NCI-H510A (cell line): ENCODE measurements at regions not wholly inside any gene's neighbourhood (a gene's known extent, or its start where the extent isn't known, plus 50 kb on each side); places are given as distances from the start of the nearest gene placed in this dataset.
"Not testable (repeated sequence)": the region's sequence is repeated elsewhere in the genome, so short reads cannot be mapped to it uniquely, and the experiment has no call there.

Experiments used
- DNase-seq: peaks from one replicate; lab custom pipeline; 2025; lab: John Stamatoyannopoulos, UW

DNA sequence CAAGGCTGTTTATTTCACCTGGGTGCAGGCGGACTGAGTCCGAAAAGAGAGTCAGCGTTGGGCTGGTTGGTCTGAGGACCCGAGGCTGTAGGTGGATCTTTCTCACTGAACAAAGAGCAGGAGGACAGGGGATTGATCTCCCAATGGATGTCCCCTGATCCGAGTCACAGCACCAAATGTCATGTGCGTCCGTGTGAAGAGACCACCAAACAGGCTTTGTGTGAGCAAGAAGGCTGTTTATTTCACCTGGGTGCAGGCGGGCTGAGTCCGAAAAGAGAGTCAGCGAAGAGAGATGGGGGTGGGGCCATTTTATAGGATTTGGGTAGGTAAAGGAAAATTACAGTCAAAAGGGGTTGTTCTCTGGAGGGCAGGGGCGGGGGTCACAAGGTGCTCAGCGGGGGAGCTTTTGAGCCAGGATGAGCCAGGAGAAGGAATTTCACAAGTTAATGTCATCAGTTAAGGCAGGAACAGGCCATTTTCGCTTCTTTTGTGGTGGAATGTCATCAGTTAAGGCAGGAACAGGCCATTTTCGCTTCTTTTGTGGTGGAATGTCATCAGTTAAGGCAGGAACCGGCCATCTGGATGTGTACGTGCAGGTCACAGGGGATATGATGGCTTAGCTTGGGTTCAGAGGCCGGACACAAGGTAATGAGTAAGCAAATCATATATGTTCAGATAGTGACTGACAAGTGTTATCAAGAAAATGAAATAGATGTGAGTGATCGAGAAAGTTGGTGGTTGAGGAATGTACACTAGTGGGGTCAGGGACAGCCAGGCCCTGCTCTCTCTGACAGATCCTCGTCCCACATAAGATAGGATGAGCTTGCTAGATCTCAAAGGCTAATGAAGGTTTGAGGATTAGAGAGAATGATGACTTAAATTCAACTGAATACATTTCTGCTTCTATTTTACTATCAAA is 760.0 kb downstream of the KCNT2 start:
- DNase-seq: not testable (repeated sequence)

DNA sequence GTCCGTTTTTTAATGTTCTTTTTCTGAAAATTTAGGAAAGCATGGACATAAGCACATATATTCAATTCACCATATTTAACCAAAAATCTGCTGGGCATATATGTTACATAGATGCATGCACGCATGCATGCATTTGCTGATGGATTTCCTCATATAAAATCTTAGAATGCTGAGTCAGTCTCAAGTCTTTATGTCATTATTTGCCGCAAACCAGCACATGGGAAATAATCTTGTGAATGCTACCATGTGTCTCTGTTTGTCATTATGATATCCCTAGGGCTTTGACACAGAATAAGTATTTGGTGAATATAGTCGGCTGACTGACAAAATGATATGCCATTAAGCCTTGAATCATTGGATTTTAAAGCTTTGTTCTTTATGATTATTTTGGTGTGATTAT is 776.5 kb downstream of the KCNT2 start:
- no peak for DNase-seq

DNA sequence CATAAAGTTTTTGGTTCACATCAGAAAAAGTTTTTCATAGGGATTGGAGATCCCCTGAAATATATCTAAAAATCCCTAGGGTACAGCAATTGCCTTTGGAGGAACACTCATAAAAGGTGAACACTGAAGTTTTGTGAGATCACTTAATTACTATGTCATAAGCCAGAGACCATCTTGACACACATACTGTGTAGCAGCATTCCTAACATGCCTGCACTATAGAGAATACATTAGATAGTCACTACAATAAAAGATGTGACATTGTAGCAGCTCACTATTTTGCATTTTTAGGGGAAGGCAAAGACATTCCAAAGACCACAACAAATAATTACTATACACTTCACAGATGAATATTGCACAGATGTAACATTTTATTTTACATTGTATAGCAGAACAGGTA is 779.9 kb downstream of the KCNT2 start:
- DNase-seq: no peak

GRCh38 chr1:195820925-195821324 is 787.3 kb downstream of the KCNT2 start:
- no peak for DNase-seq

GRCh38 chr1:195806060-195806459 is 802.2 kb downstream of the KCNT2 start:
- no peak for DNase-seq

- DNase-seq: no peak
These were observed 803.7 kb downstream of the KCNT2 start for GRCh38 chr1:195804547-195804946.

DNA sequence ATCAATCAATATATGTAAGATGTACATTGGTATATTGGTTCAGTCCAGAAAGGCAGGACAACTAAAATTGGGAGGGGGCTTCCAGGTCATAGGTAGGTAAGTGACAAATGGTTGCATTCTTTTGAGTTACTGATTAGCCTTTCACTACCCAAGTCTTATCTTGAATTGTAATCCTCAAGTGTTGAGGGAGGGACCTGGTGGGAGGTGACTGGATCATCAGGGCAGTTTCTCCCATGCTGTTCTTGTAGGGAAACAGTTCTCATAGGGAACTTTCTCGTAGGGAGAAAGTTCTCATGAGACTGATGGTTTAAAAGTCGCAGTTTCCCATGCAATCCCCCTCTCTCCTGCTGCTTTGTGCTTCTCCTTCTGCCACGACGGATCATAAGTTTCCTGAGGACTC is 809.2 kb downstream of the KCNT2 start:
- no peak for DNase-seq

DNA sequence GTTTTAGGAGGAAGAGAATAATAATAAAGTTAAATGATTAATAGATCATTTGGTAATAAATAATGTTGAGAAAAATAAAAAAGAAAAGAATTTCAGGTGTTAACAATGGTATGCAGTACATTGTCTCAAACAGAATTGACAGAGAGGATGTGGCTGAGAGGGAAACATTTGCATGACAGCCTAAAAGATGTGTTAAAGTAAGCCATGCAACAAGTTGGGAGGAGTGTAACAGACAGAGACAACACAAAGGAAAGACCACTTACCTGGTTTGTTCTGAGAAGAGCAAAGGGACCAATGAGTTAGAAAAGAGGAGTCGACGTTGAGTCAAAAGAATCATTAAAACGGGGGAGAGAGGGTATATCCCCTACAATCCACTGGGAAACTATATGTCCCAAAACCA is 814.0 kb downstream of the KCNT2 start:
- DNase-seq: no peak

DNA sequence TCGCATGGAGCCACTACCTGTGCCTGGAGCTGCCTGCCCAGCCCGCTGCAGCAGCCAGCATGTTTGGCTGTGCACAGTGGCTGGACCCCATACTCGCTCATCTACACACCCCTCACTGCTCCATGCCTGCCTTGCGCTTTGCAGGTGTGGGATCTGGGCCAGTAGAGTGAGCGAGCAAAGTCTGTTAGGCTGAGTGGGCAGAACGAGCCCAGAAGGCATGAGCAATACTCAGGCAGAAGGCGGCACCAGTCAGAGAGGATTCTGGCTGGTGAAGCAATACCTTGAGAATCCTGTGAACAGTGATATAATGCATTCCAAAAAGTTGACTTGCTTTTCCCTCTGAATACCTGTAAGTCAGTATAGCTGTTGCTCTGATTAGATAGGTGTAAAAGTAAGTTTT is 816.4 kb downstream of the KCNT2 start:
- DNase-seq: no peak

- DNase-seq: no peak
These were observed 817.6 kb downstream of the KCNT2 start for GRCh38 chr1:195790514-195791168.

- no peak for DNase-seq
These were observed 818.9 kb downstream of the KCNT2 start for GRCh38 chr1:195789321-195789720.

GRCh38 chr1:195788721-195789120 is 819.5 kb downstream of the KCNT2 start:
- DNase-seq: no peak

GRCh38 chr1:195785830-195786229 is 822.4 kb downstream of the KCNT2 start:
- DNase-seq: no peak

DNA sequence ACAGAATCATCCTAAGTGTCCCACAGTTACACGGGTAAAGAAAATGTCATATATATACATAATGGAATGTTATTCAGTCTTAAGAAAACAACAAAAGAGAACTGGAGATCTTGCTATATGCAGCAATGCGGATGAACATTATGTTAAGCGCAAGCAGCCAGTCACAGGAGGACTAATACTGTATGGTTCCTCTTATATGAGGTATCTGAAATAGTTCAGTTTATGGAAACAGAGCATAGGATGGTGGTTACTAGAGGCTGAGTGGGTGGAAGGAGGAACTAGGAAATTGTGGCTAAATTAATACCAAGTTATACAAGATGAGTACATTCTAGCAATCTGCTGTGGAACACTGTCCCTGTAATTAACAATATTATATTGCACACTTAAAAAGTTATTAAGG is 834.3 kb downstream of the KCNT2 start:
- DNase-seq: no peak

DNA sequence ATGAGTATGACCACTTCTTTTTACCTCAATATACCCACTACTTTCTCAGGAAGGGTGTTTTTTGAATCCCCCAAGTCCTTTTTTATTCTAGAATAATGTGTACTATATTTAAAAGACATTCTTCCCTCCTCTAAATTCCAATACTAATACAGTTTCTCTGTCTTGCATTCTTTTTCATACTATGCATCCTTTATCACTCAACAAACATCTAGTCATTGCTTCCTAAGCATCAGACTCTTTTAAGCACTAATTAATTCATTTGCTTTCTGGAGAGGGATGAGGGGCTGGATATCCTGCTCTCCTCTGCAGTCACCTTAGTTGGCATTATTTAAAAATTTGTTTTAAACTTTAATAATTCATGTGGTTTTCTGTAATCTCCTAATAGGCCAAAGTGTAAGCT is 838.8 kb downstream of the KCNT2 start:
- no peak for DNase-seq

DNA sequence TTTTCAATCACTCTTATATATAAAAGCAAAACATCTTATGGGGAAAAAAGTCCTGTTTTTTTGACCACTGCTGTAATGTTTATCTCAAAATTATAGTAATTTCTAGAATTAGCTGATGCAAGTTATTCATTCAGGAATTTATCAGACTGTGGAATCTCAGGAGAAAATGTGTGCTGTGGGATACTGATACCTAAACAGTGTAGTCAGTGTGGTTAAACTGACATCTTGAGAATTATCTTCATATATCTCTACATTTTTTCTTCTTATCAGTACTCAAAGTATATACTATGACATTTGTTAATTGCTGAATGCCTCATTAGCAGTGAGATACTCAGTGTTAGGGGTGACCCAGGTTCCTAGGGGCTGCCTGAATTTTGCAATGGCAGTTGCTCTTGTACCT is 839.3 kb downstream of the KCNT2 start:
- no peak for DNase-seq

DNA sequence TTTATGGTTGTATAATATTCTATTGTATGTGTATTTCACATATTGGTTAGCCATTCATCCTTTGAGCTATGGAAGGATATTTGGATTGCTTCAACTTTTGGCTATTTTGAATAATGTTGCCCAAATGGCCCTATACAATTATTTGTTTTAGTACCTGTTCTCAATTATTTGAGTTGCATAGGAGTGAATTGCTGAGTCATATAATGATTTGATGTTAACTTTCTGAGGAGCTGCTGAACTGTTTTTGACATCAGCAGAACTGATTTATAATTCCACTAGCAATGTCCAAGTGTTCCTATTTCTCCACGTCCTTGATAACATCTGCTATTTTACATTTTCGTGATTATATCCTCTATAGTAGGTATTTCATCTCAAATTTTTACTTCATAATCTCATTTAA is 839.9 kb downstream of the KCNT2 start:
- DNase-seq: no peak

GRCh38 chr1:195766709-195767108 is 841.5 kb downstream of the KCNT2 start:
- no peak for DNase-seq

- no peak for DNase-seq
These were observed 843.1 kb downstream of the KCNT2 start for GRCh38 chr1:195765099-195765498.

- no peak for DNase-seq
These were observed 844.3 kb downstream of the KCNT2 start for GRCh38 chr1:195763907-195764374.

- no peak for DNase-seq
These were observed 844.9 kb downstream of the KCNT2 start for GRCh38 chr1:195763146-195763906.

DNA sequence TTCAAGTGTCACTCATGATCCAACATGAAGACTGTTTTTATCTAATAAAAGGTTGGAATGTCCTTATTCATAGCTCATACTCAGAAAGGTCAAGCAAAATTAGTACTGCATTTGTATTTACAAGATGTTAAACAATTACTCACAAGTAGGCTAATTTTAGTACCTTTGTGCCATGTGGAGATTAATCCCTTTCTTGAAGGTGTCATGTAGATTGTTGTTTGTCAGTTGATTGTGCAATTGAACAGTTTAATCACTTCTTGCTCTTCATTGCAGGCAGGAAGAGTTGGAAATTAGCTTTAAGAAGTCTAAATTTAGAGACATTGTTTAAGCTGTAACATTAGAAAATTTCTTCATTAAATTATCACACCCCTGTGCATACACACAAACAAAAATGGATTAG is 847.1 kb downstream of the KCNT2 start:
- DNase-seq: no peak

GRCh38 chr1:195756109-195756508 is 852.1 kb downstream of the KCNT2 start:
- no peak for DNase-seq
